Trophoblast cell (in vitro differentiated cells and primary cell): ENCODE measurements at regions not wholly inside any gene's neighbourhood (a gene's known extent, or its start where the extent isn't known, plus 50 kb on each side); places are given as distances from the start of the nearest gene placed in this dataset.

ENCODE experiments used
- DNase-seq, 2 donors: peaks; one replicate each; pipeline ENCODE4 v3.0.0-alpha.2; 2016
- H2AFZ ChIP-seq: 2 replicates; pipeline ENCODE4 v1.6.1; 2013; ENCODE audit warnings: low read length, moderate library complexity, mild to moderate bottlenecking; ENCODE audit not compliant: insufficient read depth, poor library complexity
- H2AK5ac ChIP-seq: 2 replicates; pipeline ENCODE4 v1.6.1; 2013; ENCODE audit warnings: mild to moderate bottlenecking, low read length
- H2BK120ac ChIP-seq: 2 replicates; pipeline ENCODE4 v1.6.1; 2013; ENCODE audit warnings: low read length, mild to moderate bottlenecking, moderate library complexity; ENCODE audit not compliant: insufficient read depth, poor library complexity
- H2BK12ac ChIP-seq: 2 replicates; pipeline ENCODE4 v1.6.1; 2013; ENCODE audit warnings: mild to moderate bottlenecking, low read length, moderate library complexity
- H2BK5ac ChIP-seq: 2 replicates; pipeline ENCODE4 v1.6.1; 2013; ENCODE audit warnings: low read length, low read depth, moderate library complexity, mild to moderate bottlenecking; ENCODE audit not compliant: poor library complexity
- H3K14ac ChIP-seq: 2 replicates; pipeline ENCODE4 v1.6.1; 2013; ENCODE audit warnings: mild to moderate bottlenecking, low read length
- H3K18ac ChIP-seq: 2 replicates; pipeline ENCODE4 v1.6.1; 2013; ENCODE audit warnings: mild to moderate bottlenecking, low read length
- H3K23ac ChIP-seq: 2 replicates; pipeline ENCODE4 v1.6.1; 2013; ENCODE audit warnings: low read length
- H3K27ac ChIP-seq: 2 replicates; pipeline ENCODE4 v1.5.1; 2013; ENCODE audit warnings: low read depth, mild to moderate bottlenecking, inconsistent platforms, low read length, moderate library complexity
- H3K27me3 ChIP-seq: 2 replicates; pipeline ENCODE4 v1.6.1; 2013; ENCODE audit warnings: inconsistent platforms, mild to moderate bottlenecking, low read length, moderate library complexity; ENCODE audit not compliant: insufficient read depth
- H3K36me3 ChIP-seq, 2 experiments: 1 replicate in 1 of 2; 2 replicates in 1 of 2; pipeline ENCODE4 v1.6.1; 2013; ENCODE audit warnings: low read length in 2 of 2, mild to moderate bottlenecking in 2 of 2, moderate library complexity in 1 of 2; ENCODE audit not compliant: insufficient read depth in 2 of 2, control insufficient read depth in 1 of 2
- H3K4ac ChIP-seq: 2 replicates; pipeline ENCODE4 v1.6.1; 2013; ENCODE audit warnings: low read depth, mild to moderate bottlenecking, low read length, moderate library complexity
- H3K4me1 ChIP-seq, 2 experiments: 1 replicate in 1 of 2; 2 replicates in 1 of 2; pipeline ENCODE4 v1.6.1; 2013; ENCODE audit warnings: low read length in 2 of 2, mild to moderate bottlenecking in 2 of 2, moderate library complexity in 1 of 2; ENCODE audit not compliant: insufficient read depth in 2 of 2, control insufficient read depth in 1 of 2
- H3K4me2 ChIP-seq: 2 replicates; pipeline ENCODE4 v1.6.1; 2013; ENCODE audit warnings: inconsistent platforms, mild to moderate bottlenecking, low read length, moderate library complexity
- H3K4me3 ChIP-seq: 2 replicates; pipeline ENCODE4 v1.5.1; 2013; ENCODE audit warnings: mild to moderate bottlenecking, low read depth, low read length, inconsistent platforms
- H3K79me1 ChIP-seq: one replicate; pipeline ENCODE4 v1.6.1; 2013; ENCODE audit warnings: low read length
- H3K79me2 ChIP-seq: 2 replicates; pipeline ENCODE4 v1.6.1; 2013; ENCODE audit warnings: low read length, mild to moderate bottlenecking; ENCODE audit not compliant: control insufficient read depth, insufficient read depth, poor library complexity
- H3K9ac ChIP-seq: 2 replicates; pipeline ENCODE4 v1.6.1; 2013; ENCODE audit warnings: mild to moderate bottlenecking, low read length
- H3K9me3 ChIP-seq: 2 replicates; pipeline ENCODE4 v1.6.1; 2013; ENCODE audit warnings: low read depth, mild to moderate bottlenecking, control low read depth, inconsistent platforms, low read length; ENCODE audit not compliant: insufficient read depth
- H4K12ac ChIP-seq: 2 replicates; pipeline ENCODE4 v1.6.1; 2013; ENCODE audit warnings: low read depth, mild to moderate bottlenecking, low read length, moderate library complexity
- H4K8ac ChIP-seq: 2 replicates; pipeline ENCODE4 v1.6.1; 2013; ENCODE audit warnings: low read depth, mild to moderate bottlenecking, low read length, moderate library complexity
- H4K91ac ChIP-seq: one replicate; pipeline ENCODE4 v1.6.1; 2013; ENCODE audit warnings: low read depth, mild to moderate bottlenecking, low read length, moderate library complexity
- WGBS: extraction: QIAGEN DNeasy Blood & Tissue Kit; methylation state at CpG from one replicate; pipeline ENCODE4 v1.1.7; 2013; ENCODE audit warnings: missing lambda C conversion rate; ENCODE audit not compliant: insufficient read length, insufficient coverage; ENCODE audit errors: extremely low coverage; 5-methylcytosine and 5-hydroxymethylcytosine counted together

DNA sequence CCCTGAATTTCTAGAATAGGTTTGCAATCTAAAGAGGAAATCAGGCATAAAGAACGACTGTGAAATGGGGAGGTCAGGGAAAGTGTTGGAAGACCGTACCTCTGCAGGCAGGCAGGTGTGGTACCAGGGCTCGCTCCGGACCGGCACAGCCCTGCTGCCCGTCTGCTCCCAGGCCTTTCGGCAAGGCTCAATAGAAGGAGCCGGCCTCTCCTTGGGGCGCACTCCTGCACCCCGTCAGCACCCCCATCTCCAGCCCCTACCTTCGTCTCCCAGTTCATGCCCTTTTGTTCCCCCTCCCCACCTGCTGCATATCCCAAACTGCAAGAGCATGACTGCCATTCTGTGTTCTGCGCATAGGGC is 139.8 kb upstream of the SOX1 start:
- H3K27ac ChIP-seq = no peak overlapping the region
- H2BK5ac ChIP-seq = no peak overlapping the region
- H3K27me3 ChIP-seq = no peaks in the 10 kb centered on the region
- no peak overlapping the region for H3K4me2 ChIP-seq
- H3K4me3 ChIP-seq = no peak overlapping the region
- H3K4ac ChIP-seq = no peak overlapping the region
- H3K36me3 ChIP-seq = no peaks in the 10 kb centered on the region
- no peak overlapping the region for H3K18ac ChIP-seq
- DNase-seq = no peak
- no peak overlapping the region for H4K12ac ChIP-seq
- peaks cover 1% of the 10 kb centered on the region for H3K9me3 ChIP-seq
- no peaks in the 10 kb centered on the region for H3K79me2 ChIP-seq
- H2BK120ac ChIP-seq = no peak overlapping the region
- H3K14ac ChIP-seq = no peak overlapping the region
- no peak overlapping the region for H3K9ac ChIP-seq
- no peak overlapping the region for H2AK5ac ChIP-seq
- WGBS = no CpG with 5 or more reads among the region's 12 CpGs
- no peak overlapping the region for H4K8ac ChIP-seq
- no peak overlapping the region for H2BK12ac ChIP-seq
- no peak overlapping the region for H2AFZ ChIP-seq
- H3K23ac ChIP-seq = no peak overlapping the region
- H3K79me1 ChIP-seq = no peaks in the 10 kb centered on the region
- no peak overlapping the region for H4K91ac ChIP-seq
- no peaks in the 10 kb centered on the region for H3K4me1 ChIP-seq

DNA sequence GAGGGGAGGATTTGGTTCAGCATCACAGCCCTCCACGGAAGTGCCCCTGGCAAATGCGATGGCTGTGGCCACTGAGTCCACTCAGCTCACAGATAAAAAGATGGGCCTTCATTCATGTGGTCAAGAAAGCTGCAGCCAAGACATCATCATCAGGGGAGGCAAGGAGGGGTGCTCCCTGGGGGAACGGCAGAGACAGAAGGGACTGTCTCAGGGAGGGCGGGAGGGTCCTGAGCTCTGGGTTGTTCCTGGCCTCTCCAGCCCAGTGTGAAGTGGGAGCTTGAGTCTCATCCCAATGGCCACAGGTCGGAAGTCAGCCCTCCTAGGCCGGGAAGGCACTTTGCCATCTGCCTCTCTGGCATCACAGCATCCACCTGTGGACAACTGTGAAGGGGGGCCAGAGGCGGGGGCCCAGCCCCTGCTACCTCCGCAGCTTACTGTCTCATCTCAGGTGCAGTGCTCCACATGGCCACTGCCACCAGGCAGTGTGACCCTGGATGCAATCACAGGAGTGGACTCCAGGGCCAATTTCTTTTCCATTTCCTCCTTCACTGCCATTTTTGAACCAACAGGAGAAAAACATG is 137.8 kb upstream of the SOX1 start:
- DNase-seq = no peak
- H3K79me2 ChIP-seq = no peaks in the 10 kb centered on the region
- no peak overlapping the region for H3K14ac ChIP-seq
- H3K27ac ChIP-seq = no peak overlapping the region
- H2BK120ac ChIP-seq = no peak overlapping the region
- H3K27me3 ChIP-seq = no peaks in the 10 kb centered on the region
- no peak overlapping the region for H2BK12ac ChIP-seq
- no peak overlapping the region for H3K4me3 ChIP-seq
- H3K9ac ChIP-seq = no peak overlapping the region
- H4K91ac ChIP-seq = no peak overlapping the region
- H2BK5ac ChIP-seq = no peak overlapping the region
- H3K4me2 ChIP-seq = no peak overlapping the region
- no peak overlapping the region for H3K23ac ChIP-seq
- no peaks in the 10 kb centered on the region for H3K4me1 ChIP-seq
- no peak overlapping the region for H2AFZ ChIP-seq
- no peak overlapping the region for H3K4ac ChIP-seq
- no CpG with 5 or more reads among the region's 8 CpGs for WGBS
- no peaks in the 10 kb centered on the region for H3K79me1 ChIP-seq
- no peak overlapping the region for H4K12ac ChIP-seq
- H4K8ac ChIP-seq = no peak overlapping the region
- H2AK5ac ChIP-seq = no peak overlapping the region
- H3K9me3 ChIP-seq = peaks cover 1% of the 10 kb centered on the region
- no peak overlapping the region for H3K18ac ChIP-seq
- no peaks in the 10 kb centered on the region for H3K36me3 ChIP-seq

DNA sequence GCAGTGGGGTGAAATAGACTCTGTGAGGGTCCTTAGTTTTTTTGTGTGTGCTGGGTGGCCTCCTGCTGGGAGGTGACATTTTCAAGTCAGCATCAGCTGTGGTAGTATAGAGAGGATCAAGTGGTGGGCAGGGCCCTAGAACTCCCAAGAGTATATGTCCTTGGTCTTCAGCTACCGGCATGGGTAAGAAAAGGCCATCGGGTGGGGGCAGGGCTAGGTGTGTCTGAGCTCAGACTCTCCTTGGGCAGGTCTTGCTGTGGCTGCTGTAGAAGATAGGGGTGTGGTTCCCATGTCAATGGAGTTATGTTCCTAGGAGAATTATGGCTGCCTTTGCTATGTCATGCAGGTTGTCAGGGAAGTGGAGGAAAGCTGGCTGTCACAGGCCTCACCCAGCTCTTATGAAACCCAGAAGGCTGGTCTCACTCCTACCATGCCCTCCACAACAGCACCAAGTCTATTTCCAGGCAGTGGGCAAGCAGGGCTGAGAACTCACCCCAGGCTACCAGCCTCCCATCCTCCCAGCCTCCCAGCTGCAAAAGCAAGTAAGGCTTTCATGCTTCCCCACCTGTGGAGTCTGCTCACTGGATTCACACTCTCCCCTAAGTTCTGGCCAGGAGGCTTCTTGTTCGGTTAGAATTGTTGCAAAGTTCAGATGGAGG is 130.6 kb upstream of the SOX1 start:
- no CpG with 5 or more reads among the region's 3 CpGs for WGBS
- H3K14ac ChIP-seq = no peak overlapping the region
- H3K27ac ChIP-seq = no peak overlapping the region
- no peak overlapping the region for H2BK12ac ChIP-seq
- no peak overlapping the region for H3K4ac ChIP-seq
- H2AK5ac ChIP-seq = no peak overlapping the region
- H3K4me2 ChIP-seq = no peak overlapping the region
- H4K91ac ChIP-seq = no peak overlapping the region
- no peak overlapping the region for H3K4me3 ChIP-seq
- H3K9ac ChIP-seq = no peak overlapping the region
- no peaks in the 10 kb centered on the region for H3K4me1 ChIP-seq
- no peak overlapping the region for H2AFZ ChIP-seq
- no peak overlapping the region for H3K23ac ChIP-seq
- no peaks in the 10 kb centered on the region for H3K79me2 ChIP-seq
- no peaks in the 10 kb centered on the region for H3K79me1 ChIP-seq
- H2BK5ac ChIP-seq = no peak overlapping the region
- H4K8ac ChIP-seq = no peak overlapping the region
- H3K27me3 ChIP-seq = no peaks in the 10 kb centered on the region
- no peak overlapping the region for H3K18ac ChIP-seq
- H3K36me3 ChIP-seq = no peaks in the 10 kb centered on the region
- no peak overlapping the region for H4K12ac ChIP-seq
- H2BK120ac ChIP-seq = no peak overlapping the region
- DNase-seq = no peak
- H3K9me3 ChIP-seq = no peaks in the 10 kb centered on the region

GRCh38 chr13:111937777-111938311 is 129.1 kb upstream of the SOX1 start:
- WGBS = no CpG with 5 or more reads among the region's 9 CpGs
- no peak overlapping the region for H3K27ac ChIP-seq
- H2BK12ac ChIP-seq = no peak overlapping the region
- no peak overlapping the region for H3K23ac ChIP-seq
- H4K91ac ChIP-seq = no peak overlapping the region
- H3K4me2 ChIP-seq = no peak overlapping the region
- H2AFZ ChIP-seq = no peak overlapping the region
- H3K4me3 ChIP-seq = no peak overlapping the region
- no peaks in the 10 kb centered on the region for H3K27me3 ChIP-seq
- H3K9me3 ChIP-seq = no peaks in the 10 kb centered on the region
- H3K4ac ChIP-seq = no peak overlapping the region
- no peak overlapping the region for H2AK5ac ChIP-seq
- H2BK120ac ChIP-seq = no peak overlapping the region
- H3K4me1 ChIP-seq = no peaks in the 10 kb centered on the region
- H3K14ac ChIP-seq = no peak overlapping the region
- H3K79me2 ChIP-seq = no peaks in the 10 kb centered on the region
- no peak overlapping the region for H2BK5ac ChIP-seq
- DNase-seq = peak; percentile 30 to 48
- no peak overlapping the region for H4K12ac ChIP-seq
- no peak overlapping the region for H3K9ac ChIP-seq
- no peak overlapping the region for H3K18ac ChIP-seq
- no peaks in the 10 kb centered on the region for H3K36me3 ChIP-seq
- H3K79me1 ChIP-seq = no peaks in the 10 kb centered on the region
- no peak overlapping the region for H4K8ac ChIP-seq
